SK-N-SH treated with all-trans-retinoic acid at 6 μM for 48 hours (cell line): ENCODE measurements at regions not wholly inside any gene's neighbourhood (a gene's known extent, or its start where the extent isn't known, plus 50 kb on each side); places are given as distances from the start of the nearest gene placed in this dataset.

Experiments used
- ATAC-seq: fragments of 200-7000 bp; cut with Tn5 transposase; 3 replicates; pipeline ENCODE4 v1.9.1; 2020; ENCODE audit warnings: mild to moderate bottlenecking, moderate library complexity
- ARNTL ChIP-seq: fragments of 450-650 bp; formaldehyde crosslinking; IDR thresholded peaks from 2 replicates; pipeline ENCODE4 v1.5.0; 2020; ENCODE audit warnings: low read depth, mild to moderate bottlenecking, moderate library complexity, borderline replicate concordance
- CREB5 ChIP-seq: fragments of 250-450 bp; sonication (Bioruptor Pico); IDR thresholded peaks from 2 replicates; pipeline ENCODE4 v1.5.1; 2020; ENCODE audit warnings: low read depth, mild to moderate bottlenecking, moderate library complexity
- CSDC2 ChIP-seq: fragments of 250-450 bp; sonication (Bioruptor Pico); IDR thresholded peaks from 2 replicates; pipeline ENCODE4 v1.5.0; 2020; ENCODE audit warnings: mild to moderate bottlenecking, moderate library complexity
- CSRNP3 ChIP-seq: fragments of 250-450 bp; sonication (Bioruptor Pico); IDR thresholded peaks from 2 replicates; pipeline ENCODE4 v1.5.1; 2021; ENCODE audit warnings: mild to moderate bottlenecking, moderate library complexity
- ESRRG ChIP-seq: fragments of 250-450 bp; sonication (Bioruptor Pico); IDR thresholded peaks from 2 replicates; pipeline ENCODE4 v1.6.1; 2021; ENCODE audit warnings: mild to moderate bottlenecking
- GLIS3 ChIP-seq: fragments of 250-450 bp; sonication (Bioruptor Pico); IDR thresholded peaks from 2 replicates; pipeline ENCODE4 v1.5.0; 2020; ENCODE audit warnings: mild to moderate bottlenecking, moderate library complexity
- ISL1 ChIP-seq: fragments of 250-450 bp; sonication (Bioruptor Pico); IDR thresholded peaks from 2 replicates; pipeline ENCODE4 v2.1.2; 2022; ENCODE audit warnings: mild to moderate bottlenecking, moderate library complexity
- OSR1 ChIP-seq: fragments of 250-450 bp; sonication (Bioruptor Pico); IDR thresholded peaks from 2 replicates; pipeline ENCODE4 v1.8.0; 2022; ENCODE audit warnings: moderate library complexity, mild to moderate bottlenecking, inconsistent platforms
- PATZ1 ChIP-seq: fragments of 250-450 bp; sonication (Bioruptor Pico); IDR thresholded peaks from 2 replicates; pipeline ENCODE4 v1.8.0; 2020; ENCODE audit warnings: mild to moderate bottlenecking, moderate library complexity, borderline replicate concordance
- POU6F1 ChIP-seq: fragments of 250-450 bp; sonication (Bioruptor Pico); IDR thresholded peaks from 2 replicates; pipeline ENCODE4 v1.8.0; 2021; ENCODE audit warnings: low read depth, mild to moderate bottlenecking, moderate library complexity, borderline replicate concordance
- PPARA ChIP-seq: fragments of 250-450 bp; sonication (Bioruptor Pico); IDR thresholded peaks from 2 replicates; pipeline ENCODE4 v1.5.0; 2020; ENCODE audit warnings: mild to moderate bottlenecking, borderline replicate concordance
- RARB ChIP-seq: fragments of 250-450 bp; sonication (Bioruptor Pico); IDR thresholded peaks from 2 replicates; pipeline ENCODE4 v1.8.0; 2021; ENCODE audit warnings: mild to moderate bottlenecking, moderate library complexity
- SNAI2 ChIP-seq: fragments of 250-450 bp; sonication (Bioruptor Pico); IDR thresholded peaks from 2 replicates; pipeline ENCODE4 v1.5.0; 2020; ENCODE audit warnings: mild to moderate bottlenecking, moderate library complexity
- TCF4 ChIP-seq: fragments of 250-450 bp; sonication (Bioruptor Pico); IDR thresholded peaks from 2 replicates; pipeline ENCODE4 v1.8.0; 2021; ENCODE audit warnings: mild to moderate bottlenecking, moderate library complexity, borderline replicate concordance
- TOX ChIP-seq: fragments of 250-450 bp; sonication (Bioruptor Pico); IDR thresholded peaks from 2 replicates; pipeline ENCODE4 v1.8.0; 2021; ENCODE audit warnings: mild to moderate bottlenecking, moderate library complexity, borderline replicate concordance
- TSHZ2 ChIP-seq: fragments of 250-450 bp; sonication (Bioruptor Pico); IDR thresholded peaks from 2 replicates; pipeline ENCODE4 v1.5.0; 2020; ENCODE audit warnings: mild to moderate bottlenecking, moderate library complexity
- ZC3H10 ChIP-seq: fragments of 250-450 bp; sonication (Bioruptor Pico); IDR thresholded peaks from 2 replicates; pipeline ENCODE4 v1.5.1; 2021; ENCODE audit warnings: mild to moderate bottlenecking, moderate library complexity
- ZFP3 ChIP-seq: fragments of 250-450 bp; sonication (Bioruptor Pico); IDR thresholded peaks from 2 replicates; pipeline ENCODE4 v1.5.0; 2020; ENCODE audit warnings: mild to moderate bottlenecking, moderate library complexity
- ZFP30 ChIP-seq: fragments of 450-650 bp; formaldehyde crosslinking; IDR thresholded peaks from 2 replicates; pipeline ENCODE4 v1.5.0; 2022; ENCODE audit warnings: mild to moderate bottlenecking, moderate library complexity
- ZNF565 ChIP-seq: fragments of 450-650 bp; formaldehyde crosslinking; conservative IDR thresholded peaks from 2 replicates; pipeline ENCODE4 v1.5.0; 2020; ENCODE audit warnings: low read depth, mild to moderate bottlenecking, moderate library complexity
- ZNF70 ChIP-seq: fragments of 450-650 bp; formaldehyde crosslinking; IDR thresholded peaks from 2 replicates; pipeline ENCODE4 v1.5.0; 2020; ENCODE audit warnings: mild to moderate bottlenecking, moderate library complexity
- ZNF8 ChIP-seq: fragments of 450-650 bp; formaldehyde crosslinking; IDR thresholded peaks from 2 replicates; pipeline ENCODE4 v1.5.0; 2020; ENCODE audit warnings: mild to moderate bottlenecking, moderate library complexity

- no peak for ATAC-seq
- TF ChIP-seq ZC3H10 (CRISPR knock-in tag) (no peak), OSR1 (CRISPR knock-in tag) (no peak), POU6F1 (CRISPR knock-in tag) (no peak), ISL1 (CRISPR knock-in tag) (no peak), TCF4 (CRISPR knock-in tag) (no peak), ZNF8 (CRISPR knock-in tag) (no peak), ARNTL (CRISPR knock-in tag) (no peak), PATZ1 (CRISPR knock-in tag) (no peak), TOX (CRISPR knock-in tag) (no peak), GLIS3 (CRISPR knock-in tag) (no peak), SNAI2 (CRISPR knock-in tag) (no peak), CSDC2 (no peak), CSRNP3 (CRISPR knock-in tag) (no peak), ZFP3 (CRISPR knock-in tag) (no peak), ESRRG (CRISPR knock-in tag) (no peak), RARB (CRISPR knock-in tag) (no peak), PPARA (CRISPR knock-in tag) (no peak), TSHZ2 (no peak)
Observed at GRCh38 chr4:188363196-188363595, 224.0 kb downstream of the TRIML1 start.

GRCh38 chr4:188370777-188371176, 231.5 kb downstream of the TRIML1 start:
- ATAC-seq: no peak
- no peak for TF ChIP-seq ZFP3 (CRISPR knock-in tag)
- no peak for TF ChIP-seq ZNF565 (CRISPR knock-in tag)
- TF ChIP-seq, all 23 proteins: peak for 0

GRCh38 chr4:188372058-188372457, 232.8 kb downstream of the TRIML1 start:
- no peak for ATAC-seq
- no peak for TF ChIP-seq CSRNP3 (CRISPR knock-in tag)
- no peak for TF ChIP-seq RARB (CRISPR knock-in tag)
- TF ChIP-seq POU6F1 (CRISPR knock-in tag): no peak
- TF ChIP-seq SNAI2 (CRISPR knock-in tag): no peak
- no peak for TF ChIP-seq ZNF70 (CRISPR knock-in tag)
- no peak for TF ChIP-seq ARNTL (CRISPR knock-in tag)
- TF ChIP-seq ESRRG (CRISPR knock-in tag): no peak
- no peak for TF ChIP-seq TOX (CRISPR knock-in tag)
- no peak for TF ChIP-seq ZNF565 (CRISPR knock-in tag)
- TF ChIP-seq CREB5 (CRISPR knock-in tag): no peak
- TF ChIP-seq OSR1 (CRISPR knock-in tag): no peak
- no peak for TF ChIP-seq PATZ1 (CRISPR knock-in tag)
- TF ChIP-seq ZFP30: no peak
- TF ChIP-seq ZNF8 (CRISPR knock-in tag): no peak
- TF ChIP-seq CSDC2: no peak
- no peak for TF ChIP-seq ISL1 (CRISPR knock-in tag)
